ENCODE measurements at regions not wholly inside any gene's neighbourhood (a gene's known extent, or its start where the extent isn't known, plus 50 kb on each side); places are given as distances from the start of the nearest gene placed in this dataset.
"Not testable (repeated sequence)": the region's sequence is repeated elsewhere in the genome, so short reads cannot be mapped to it uniquely, and the experiment has no call there.

GRCh38 chr13:71382285-71382684 is 484.7 kb downstream of the DACH1 start:
- no peak overlapping the region for H3K27ac Mint-ChIP-seq (ENCODE audit: low read depth)
- no peaks in the 10 kb centered on the region for H3K36me3 Mint-ChIP-seq (ENCODE audit: insufficient read depth)
- H3K9me3 Mint-ChIP-seq = peaks cover 5% of the 10 kb centered on the region
- no peak for DNase-seq (ENCODE audit: low spot score in 2 of 2)
- H3K4me1 Mint-ChIP-seq = no peaks in the 10 kb centered on the region
- no peak overlapping the region for H3K4me3 Mint-ChIP-seq
- H3K27me3 Mint-ChIP-seq = no peaks in the 10 kb centered on the region
- no peak for ATAC-seq (replicated peaks; ENCODE audit: extremely low read depth, poor library complexity, severe bottlenecking)

GRCh38 chr13:71380191-71380590 is 486.8 kb downstream of the DACH1 start:
- Mint-ChIP-seq H3K36me3 (ENCODE audit: insufficient read depth) (no peaks in the 10 kb centered on the region), H3K4me1 (no peaks in the 10 kb centered on the region), H3K27me3 (no peaks in the 10 kb centered on the region), H3K9me3 (peaks cover 5% of the 10 kb centered on the region), H3K27ac (ENCODE audit: low read depth) (no peak overlapping the region), H3K4me3 (no peak overlapping the region)
- no peak for ATAC-seq (replicated peaks; ENCODE audit: extremely low read depth, poor library complexity, severe bottlenecking)
- no peak for DNase-seq (ENCODE audit: low spot score in 2 of 2)

- Mint-ChIP-seq H3K4me1 (no peaks in the 10 kb centered on the region), H3K27me3 (no peaks in the 10 kb centered on the region), H3K4me3 (no peak overlapping the region), H3K36me3 (ENCODE audit: insufficient read depth) (no peaks in the 10 kb centered on the region), H3K27ac (ENCODE audit: low read depth) (no peak overlapping the region), H3K9me3 (peaks cover 5% of the 10 kb centered on the region)
- DNase-seq (ENCODE audit: low spot score in 2 of 2) = no peak
- no peak for ATAC-seq (replicated peaks; ENCODE audit: extremely low read depth, poor library complexity, severe bottlenecking)
Observed at GRCh38 chr13:71378961-71379905, 487.8 kb downstream of the DACH1 start.

- Mint-ChIP-seq H3K4me1 (no peaks in the 10 kb centered on the region), H3K4me3 (no peak overlapping the region), H3K36me3 (ENCODE audit: insufficient read depth) (no peaks in the 10 kb centered on the region), H3K27ac (ENCODE audit: low read depth) (no peak overlapping the region), H3K9me3 (no peaks in the 10 kb centered on the region), H3K27me3 (no peaks in the 10 kb centered on the region)
- ATAC-seq (replicated peaks; ENCODE audit: extremely low read depth, poor library complexity, severe bottlenecking) (no peak), DNase-seq (ENCODE audit: low spot score in 2 of 2) (no peak)
Observed at GRCh38 chr13:71374471-71375049, 492.4 kb downstream of the DACH1 start.

GRCh38 chr13:71368336-71368735 is 498.7 kb downstream of the DACH1 start:
- Mint-ChIP-seq H3K4me3 (no peak overlapping the region), H3K27me3 (no peaks in the 10 kb centered on the region), H3K4me1 (no peaks in the 10 kb centered on the region), H3K36me3 (ENCODE audit: insufficient read depth) (no peaks in the 10 kb centered on the region), H3K27ac (ENCODE audit: low read depth) (no peak overlapping the region), H3K9me3 (peaks cover 12% of the 10 kb centered on the region)
- ATAC-seq (replicated peaks; ENCODE audit: extremely low read depth, poor library complexity, severe bottlenecking) (no peak), DNase-seq (ENCODE audit: low spot score in 2 of 2) (no peak)

- Mint-ChIP-seq H3K4me1 (no peaks in the 10 kb centered on the region), H3K9me3 (peaks cover 13% of the 10 kb centered on the region), H3K27ac (ENCODE audit: low read depth) (no peak overlapping the region), H3K27me3 (no peaks in the 10 kb centered on the region), H3K4me3 (no peak overlapping the region), H3K36me3 (ENCODE audit: insufficient read depth) (peaks cover under 1% of the 10 kb centered on the region)
- ATAC-seq (replicated peaks; ENCODE audit: extremely low read depth, poor library complexity, severe bottlenecking) = no peak
- no peak for DNase-seq (ENCODE audit: low spot score in 2 of 2)
Observed at GRCh38 chr13:71360041-71360440, 507.0 kb downstream of the DACH1 start.

- Mint-ChIP-seq H3K27me3 (no peaks in the 10 kb centered on the region), H3K9me3 (peaks cover 12% of the 10 kb centered on the region), H3K36me3 (ENCODE audit: insufficient read depth) (peaks cover 1% of the 10 kb centered on the region), H3K27ac (ENCODE audit: low read depth) (no peak overlapping the region), H3K4me3 (no peak overlapping the region), H3K4me1 (no peaks in the 10 kb centered on the region)
- DNase-seq (ENCODE audit: low spot score in 2 of 2) (no peak), ATAC-seq (replicated peaks; ENCODE audit: extremely low read depth, poor library complexity, severe bottlenecking) (no peak)
Observed at GRCh38 chr13:71359641-71360040, 507.4 kb downstream of the DACH1 start.

- DNase-seq (ENCODE audit: low spot score in 2 of 2) = no peak
- H3K4me3 Mint-ChIP-seq = no peak overlapping the region
- no peak for ATAC-seq (replicated peaks; ENCODE audit: extremely low read depth, poor library complexity, severe bottlenecking)
- H3K4me1 Mint-ChIP-seq = no peaks in the 10 kb centered on the region
- H3K9me3 Mint-ChIP-seq = peaks cover 12% of the 10 kb centered on the region
- H3K27me3 Mint-ChIP-seq = no peaks in the 10 kb centered on the region
- H3K36me3 Mint-ChIP-seq (ENCODE audit: insufficient read depth) = peaks cover 1% of the 10 kb centered on the region
- no peak overlapping the region for H3K27ac Mint-ChIP-seq (ENCODE audit: low read depth)
Observed at GRCh38 chr13:71358218-71358617, 508.8 kb downstream of the DACH1 start.

GRCh38 chr13:71355010-71355409 is 512.0 kb downstream of the DACH1 start:
- no peaks in the 10 kb centered on the region for H3K4me1 Mint-ChIP-seq
- peaks cover 1% of the 10 kb centered on the region for H3K36me3 Mint-ChIP-seq (ENCODE audit: insufficient read depth)
- no peak overlapping the region for H3K4me3 Mint-ChIP-seq
- no peak overlapping the region for H3K27ac Mint-ChIP-seq (ENCODE audit: low read depth)
- DNase-seq (ENCODE audit: low spot score in 2 of 2) (no peak), ATAC-seq (replicated peaks; ENCODE audit: extremely low read depth, poor library complexity, severe bottlenecking) (no peak)
- peaks cover 12% of the 10 kb centered on the region for H3K9me3 Mint-ChIP-seq
- H3K27me3 Mint-ChIP-seq = no peaks in the 10 kb centered on the region

- ATAC-seq (replicated peaks; ENCODE audit: extremely low read depth, poor library complexity, severe bottlenecking) = no peak
- Mint-ChIP-seq H3K9me3 (peaks cover 11% of the 10 kb centered on the region), H3K27me3 (no peaks in the 10 kb centered on the region), H3K4me3 (no peak overlapping the region), H3K27ac (ENCODE audit: low read depth) (no peak overlapping the region), H3K4me1 (no peaks in the 10 kb centered on the region), H3K36me3 (ENCODE audit: insufficient read depth) (peaks cover 1% of the 10 kb centered on the region)
- no peak for DNase-seq (ENCODE audit: low spot score in 2 of 2)
Observed at GRCh38 chr13:71350886-71351285, 516.1 kb downstream of the DACH1 start.

GRCh38 chr13:71345856-71346255 is 521.1 kb downstream of the DACH1 start:
- H3K27ac Mint-ChIP-seq (ENCODE audit: low read depth); H3K36me3 Mint-ChIP-seq (ENCODE audit: insufficient read depth); ATAC-seq (replicated peaks; ENCODE audit: extremely low read depth, poor library complexity, severe bottlenecking); H3K4me1 Mint-ChIP-seq; H3K27me3 Mint-ChIP-seq; DNase-seq (ENCODE audit: low spot score in 2 of 2); H3K4me3 Mint-ChIP-seq: not testable (repeated sequence)
- peaks cover 19% of the 10 kb centered on the region for H3K9me3 Mint-ChIP-seq

- Mint-ChIP-seq H3K4me1 (no peaks in the 10 kb centered on the region), H3K27me3 (no peaks in the 10 kb centered on the region), H3K9me3 (peaks cover 10% of the 10 kb centered on the region), H3K27ac (ENCODE audit: low read depth) (no peak overlapping the region), H3K4me3 (no peak overlapping the region), H3K36me3 (ENCODE audit: insufficient read depth) (no peaks in the 10 kb centered on the region)
- ATAC-seq (replicated peaks; ENCODE audit: extremely low read depth, poor library complexity, severe bottlenecking) (no peak), DNase-seq (ENCODE audit: low spot score in 2 of 2) (no peak)
Observed at GRCh38 chr13:71339736-71340135, 527.3 kb downstream of the DACH1 start.

GRCh38 chr13:71339005-71339404 is 528.0 kb downstream of the DACH1 start:
- H3K4me3 Mint-ChIP-seq = no peak overlapping the region
- no peaks in the 10 kb centered on the region for H3K4me1 Mint-ChIP-seq
- H3K36me3 Mint-ChIP-seq (ENCODE audit: insufficient read depth) = no peaks in the 10 kb centered on the region
- no peak overlapping the region for H3K27ac Mint-ChIP-seq (ENCODE audit: low read depth)
- peaks cover 8% of the 10 kb centered on the region for H3K9me3 Mint-ChIP-seq
- ATAC-seq (replicated peaks; ENCODE audit: extremely low read depth, poor library complexity, severe bottlenecking) (no peak), DNase-seq (ENCODE audit: low spot score in 2 of 2) (no peak)
- H3K27me3 Mint-ChIP-seq = no peaks in the 10 kb centered on the region

All from central memory CD8-positive, alpha-beta T cell (primary cell).